ENCODE measurements at regions not wholly inside any gene's neighbourhood (a gene's known extent, or its start where the extent isn't known, plus 50 kb on each side); places are given as distances from the start of the nearest gene placed in this dataset.

DNA sequence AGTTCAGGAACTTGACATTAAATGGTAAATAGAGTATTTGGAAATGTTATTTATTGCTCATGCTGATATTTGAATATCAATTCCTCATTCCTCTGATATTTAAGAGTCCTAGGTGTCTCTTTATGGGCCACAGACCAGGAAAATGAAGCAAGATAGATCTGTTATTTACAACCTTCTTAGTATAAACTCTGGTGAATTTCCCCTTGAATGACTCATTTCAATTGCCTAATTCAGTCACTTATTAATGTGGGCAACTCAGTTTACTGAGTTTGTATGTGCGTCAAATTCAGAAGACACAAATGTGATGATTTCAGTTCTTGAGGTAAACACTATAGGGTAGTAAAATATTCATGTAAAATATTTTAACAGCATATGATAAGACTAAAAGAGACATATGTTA is 1404.4 kb upstream of the PRMT6 start (continued):
- TF ChIP-seq, protein P1, sequence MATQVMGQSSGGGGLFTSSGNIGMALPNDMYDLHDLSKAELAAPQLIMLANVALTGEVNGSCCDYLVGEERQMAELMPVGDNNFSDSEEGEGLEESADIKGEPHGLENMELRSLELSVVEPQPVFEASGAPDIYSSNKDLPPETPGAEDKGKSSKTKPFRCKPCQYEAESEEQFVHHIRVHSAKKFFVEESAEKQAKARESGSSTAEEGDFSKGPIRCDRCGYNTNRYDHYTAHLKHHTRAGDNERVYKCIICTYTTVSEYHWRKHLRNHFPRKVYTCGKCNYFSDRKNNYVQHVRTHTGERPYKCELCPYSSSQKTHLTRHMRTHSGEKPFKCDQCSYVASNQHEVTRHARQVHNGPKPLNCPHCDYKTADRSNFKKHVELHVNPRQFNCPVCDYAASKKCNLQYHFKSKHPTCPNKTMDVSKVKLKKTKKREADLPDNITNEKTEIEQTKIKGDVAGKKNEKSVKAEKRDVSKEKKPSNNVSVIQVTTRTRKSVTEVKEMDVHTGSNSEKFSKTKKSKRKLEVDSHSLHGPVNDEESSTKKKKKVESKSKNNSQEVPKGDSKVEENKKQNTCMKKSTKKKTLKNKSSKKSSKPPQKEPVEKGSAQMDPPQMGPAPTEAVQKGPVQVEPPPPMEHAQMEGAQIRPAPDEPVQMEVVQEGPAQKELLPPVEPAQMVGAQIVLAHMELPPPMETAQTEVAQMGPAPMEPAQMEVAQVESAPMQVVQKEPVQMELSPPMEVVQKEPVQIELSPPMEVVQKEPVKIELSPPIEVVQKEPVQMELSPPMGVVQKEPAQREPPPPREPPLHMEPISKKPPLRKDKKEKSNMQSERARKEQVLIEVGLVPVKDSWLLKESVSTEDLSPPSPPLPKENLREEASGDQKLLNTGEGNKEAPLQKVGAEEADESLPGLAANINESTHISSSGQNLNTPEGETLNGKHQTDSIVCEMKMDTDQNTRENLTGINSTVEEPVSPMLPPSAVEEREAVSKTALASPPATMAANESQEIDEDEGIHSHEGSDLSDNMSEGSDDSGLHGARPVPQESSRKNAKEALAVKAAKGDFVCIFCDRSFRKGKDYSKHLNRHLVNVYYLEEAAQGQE (IDR thresholded peaks at IDR 0.05): no peak
- TF ChIP-seq RXRA (IDR thresholded peaks at IDR 0.05): no peak
- TF ChIP-seq FOXA2 (IDR thresholded peaks at IDR 0.05): no peak
- no peak for TF ChIP-seq HNF4A (conservative IDR thresholded peaks at IDR 0.05)
- TF ChIP-seq, protein P2, sequence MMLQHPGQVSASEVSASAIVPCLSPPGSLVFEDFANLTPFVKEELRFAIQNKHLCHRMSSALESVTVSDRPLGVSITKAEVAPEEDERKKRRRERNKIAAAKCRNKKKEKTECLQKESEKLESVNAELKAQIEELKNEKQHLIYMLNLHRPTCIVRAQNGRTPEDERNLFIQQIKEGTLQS (IDR thresholded peaks at IDR 0.05): no peak
- no peak for TF ChIP-seq JUND (IDR thresholded peaks at IDR 0.05)
- TF ChIP-seq, protein P3, sequence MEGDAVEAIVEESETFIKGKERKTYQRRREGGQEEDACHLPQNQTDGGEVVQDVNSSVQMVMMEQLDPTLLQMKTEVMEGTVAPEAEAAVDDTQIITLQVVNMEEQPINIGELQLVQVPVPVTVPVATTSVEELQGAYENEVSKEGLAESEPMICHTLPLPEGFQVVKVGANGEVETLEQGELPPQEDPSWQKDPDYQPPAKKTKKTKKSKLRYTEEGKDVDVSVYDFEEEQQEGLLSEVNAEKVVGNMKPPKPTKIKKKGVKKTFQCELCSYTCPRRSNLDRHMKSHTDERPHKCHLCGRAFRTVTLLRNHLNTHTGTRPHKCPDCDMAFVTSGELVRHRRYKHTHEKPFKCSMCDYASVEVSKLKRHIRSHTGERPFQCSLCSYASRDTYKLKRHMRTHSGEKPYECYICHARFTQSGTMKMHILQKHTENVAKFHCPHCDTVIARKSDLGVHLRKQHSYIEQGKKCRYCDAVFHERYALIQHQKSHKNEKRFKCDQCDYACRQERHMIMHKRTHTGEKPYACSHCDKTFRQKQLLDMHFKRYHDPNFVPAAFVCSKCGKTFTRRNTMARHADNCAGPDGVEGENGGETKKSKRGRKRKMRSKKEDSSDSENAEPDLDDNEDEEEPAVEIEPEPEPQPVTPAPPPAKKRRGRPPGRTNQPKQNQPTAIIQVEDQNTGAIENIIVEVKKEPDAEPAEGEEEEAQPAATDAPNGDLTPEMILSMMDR (IDR thresholded peaks at IDR 0.05; ENCODE audit: low read depth, low read length, missing input control): no peak

DNA sequence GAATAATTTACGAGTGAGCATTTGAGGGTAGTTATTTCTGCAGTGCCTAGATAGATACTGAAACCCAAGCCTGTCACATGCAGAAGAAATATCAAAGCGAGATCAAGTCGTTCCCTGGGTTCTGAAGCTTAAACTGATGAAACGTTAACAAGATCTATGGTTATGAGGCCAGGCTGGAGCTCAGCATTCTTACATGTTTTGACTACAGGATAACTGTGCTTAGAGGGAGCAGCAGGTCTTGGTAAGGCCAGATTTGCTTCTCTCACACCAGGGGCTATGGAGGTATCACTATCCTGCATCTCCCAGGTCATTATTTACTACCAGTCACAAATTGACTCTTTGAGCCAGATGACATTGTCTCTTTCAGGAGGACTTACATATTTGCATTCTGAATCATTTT is 1401.4 kb upstream of the PRMT6 start:
- Histone ChIP-seq H3K4me3 (ENCODE audit: low read depth in 1 of 3, low read length in 3 of 3) (no peak overlapping the region), H3K4me1 (ENCODE audit: control insufficient read depth in 4 of 4, insufficient read depth in 4 of 4, low read length in 3 of 4) (no peaks in the 10 kb centered on the region), H3K9me3 (ENCODE audit: control insufficient read depth in 4 of 4, low read length in 3 of 4) (no peaks in the 10 kb centered on the region), H3K9ac (ENCODE audit: low read depth in 1 of 2, low read length in 2 of 2) (no peak overlapping the region), H3K27ac (ENCODE audit: low read depth in 1 of 2, low read length in 2 of 2) (no peak overlapping the region), H3K36me3 (ENCODE audit: control insufficient read depth in 4 of 4, insufficient read depth in 3 of 4, low read depth in 1 of 4, low read length in 3 of 4) (no peaks in the 10 kb centered on the region), H3K27me3 (ENCODE audit: control insufficient read depth in 4 of 4, insufficient read depth in 4 of 4, low read length in 3 of 4) (no peaks in the 10 kb centered on the region)
- DNase-seq (ENCODE audit: low spot score): no peak
- WGBS: 65% methylated on average over 4 of the region's 4 CpGs
- TF ChIP-seq SP1 (IDR thresholded peaks at IDR 0.05): no peak
- TF ChIP-seq, protein P4, sequence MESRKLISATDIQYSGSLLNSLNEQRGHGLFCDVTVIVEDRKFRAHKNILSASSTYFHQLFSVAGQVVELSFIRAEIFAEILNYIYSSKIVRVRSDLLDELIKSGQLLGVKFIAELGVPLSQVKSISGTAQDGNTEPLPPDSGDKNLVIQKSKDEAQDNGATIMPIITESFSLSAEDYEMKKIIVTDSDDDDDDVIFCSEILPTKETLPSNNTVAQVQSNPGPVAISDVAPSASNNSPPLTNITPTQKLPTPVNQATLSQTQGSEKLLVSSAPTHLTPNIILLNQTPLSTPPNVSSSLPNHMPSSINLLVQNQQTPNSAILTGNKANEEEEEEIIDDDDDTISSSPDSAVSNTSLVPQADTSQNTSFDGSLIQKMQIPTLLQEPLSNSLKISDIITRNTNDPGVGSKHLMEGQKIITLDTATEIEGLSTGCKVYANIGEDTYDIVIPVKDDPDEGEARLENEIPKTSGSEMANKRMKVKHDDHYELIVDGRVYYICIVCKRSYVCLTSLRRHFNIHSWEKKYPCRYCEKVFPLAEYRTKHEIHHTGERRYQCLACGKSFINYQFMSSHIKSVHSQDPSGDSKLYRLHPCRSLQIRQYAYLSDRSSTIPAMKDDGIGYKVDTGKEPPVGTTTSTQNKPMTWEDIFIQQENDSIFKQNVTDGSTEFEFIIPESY (IDR thresholded peaks at IDR 0.05): no peak

DNA sequence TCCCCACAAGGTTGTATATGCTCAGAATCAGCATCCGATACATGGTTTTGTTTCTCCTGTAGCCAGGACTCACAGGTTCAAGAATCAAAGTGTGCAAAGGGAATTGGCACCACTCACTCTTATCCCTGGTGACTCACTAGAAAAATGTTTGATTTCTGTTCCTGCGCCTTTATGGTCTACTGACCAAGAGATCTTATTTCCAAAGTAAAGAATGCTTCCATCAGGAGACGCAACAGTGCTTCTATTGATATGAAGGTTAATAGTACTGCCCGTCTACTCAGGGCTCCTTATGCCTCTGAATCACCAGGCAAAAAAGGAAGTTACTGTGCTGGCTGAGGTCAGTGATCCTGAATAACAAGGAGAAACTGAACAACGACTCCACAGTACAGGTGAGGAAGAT is 1392.0 kb upstream of the PRMT6 start:
- DNase-seq (ENCODE audit: low spot score): no peak
- no peak overlapping the region for H3K4me3 ChIP-seq (ENCODE audit: low read depth in 1 of 3, low read length in 3 of 3)
- H3K27ac ChIP-seq (ENCODE audit: low read depth in 1 of 2, low read length in 2 of 2): no peak overlapping the region
- no peaks in the 10 kb centered on the region for H3K9me3 ChIP-seq (ENCODE audit: control insufficient read depth in 4 of 4, low read length in 3 of 4)
- no peaks in the 10 kb centered on the region for H3K27me3 ChIP-seq (ENCODE audit: control insufficient read depth in 4 of 4, insufficient read depth in 4 of 4, low read length in 3 of 4)
- H3K9ac ChIP-seq (ENCODE audit: low read depth in 1 of 2, low read length in 2 of 2): no peak overlapping the region
- no peak for TF ChIP-seq GABPA (IDR thresholded peaks at IDR 0.05 in 1 of 2, conservative IDR thresholded peaks at IDR 0.05 in 1 of 2)
- TF ChIP-seq HNF4G (IDR thresholded peaks at IDR 0.05): no peak
- no peak for TF ChIP-seq RAD21 (IDR thresholded peaks at IDR 0.05)
- TF ChIP-seq FOXA2 (IDR thresholded peaks at IDR 0.05): no peak
- no peak for TF ChIP-seq SP1 (IDR thresholded peaks at IDR 0.05)
- TF ChIP-seq, protein P4 (IDR thresholded peaks at IDR 0.05): no peak
- TF ChIP-seq FOXA1 (IDR thresholded peaks at IDR 0.05): no peak
- TF ChIP-seq, protein P3 (IDR thresholded peaks at IDR 0.05; ENCODE audit: low read depth, low read length, missing input control): no peak
- 81% methylated on average over 5 of the region's 5 CpGs for WGBS
- no peaks in the 10 kb centered on the region for H3K36me3 ChIP-seq (ENCODE audit: control insufficient read depth in 4 of 4, insufficient read depth in 3 of 4, low read depth in 1 of 4, low read length in 3 of 4)
- no peaks in the 10 kb centered on the region for H3K4me1 ChIP-seq (ENCODE audit: control insufficient read depth in 4 of 4, insufficient read depth in 4 of 4, low read length in 3 of 4)

All from liver (tissue), 8 donors.